ACC112 (cell line): ENCODE measurements at regions not wholly inside any gene's neighbourhood (a gene's known extent, or its start where the extent isn't known, plus 50 kb on each side); places are given as distances from the start of the nearest gene placed in this dataset.
A peak's percentile ranks its signal among the peaks of the same experiment; 100 is the strongest.

ENCODE experiments used
- H2AFZ ChIP-seq: fragments of 200-600 bp; sonication (generic); one replicate; pipeline ENCODE4 v1.6.0; 2017; ENCODE audit warnings: antibody characterized with exemption, low read length; ENCODE audit not compliant: unreplicated experiment
- H3K27ac ChIP-seq: fragments of 200-600 bp; sonication (generic); 2 replicates; pipeline ENCODE4 v1.5.1; 2014; ENCODE audit warnings: low read depth, mild to moderate bottlenecking, antibody characterized with exemption, low read length, moderate library complexity
- H3K27me3 ChIP-seq: fragments of 200-600 bp; sonication (generic); 2 replicates; pipeline ENCODE4 v1.6.1; 2014; ENCODE audit warnings: mild to moderate bottlenecking, antibody characterized with exemption, low read length, moderate library complexity, mixed read lengths; ENCODE audit not compliant: insufficient read depth
- H3K36me3 ChIP-seq: fragments of 200-600 bp; sonication (generic); 2 replicates; pipeline ENCODE4 v1.6.1; 2016; ENCODE audit warnings: mild to moderate bottlenecking, antibody characterized with exemption, low read length, moderate library complexity, mixed read lengths; ENCODE audit not compliant: insufficient read depth
- H3K4me1 ChIP-seq: fragments of 200-600 bp; sonication (generic); one replicate; pipeline ENCODE4 v1.6.1; 2016; ENCODE audit warnings: low read length, mixed read lengths; ENCODE audit not compliant: insufficient read depth, unreplicated experiment, control insufficient read depth
- H3K4me3 ChIP-seq: fragments of 200-600 bp; sonication (generic); 2 replicates; pipeline ENCODE4 v1.5.1; 2014; ENCODE audit warnings: mild to moderate bottlenecking, low read depth, low read length
- H3K79me2 ChIP-seq: fragments of 200-600 bp; sonication (generic); one replicate; pipeline ENCODE4 v1.6.0; 2016; ENCODE audit warnings: low read length; ENCODE audit not compliant: control insufficient read depth, unreplicated experiment, insufficient read depth

DNA sequence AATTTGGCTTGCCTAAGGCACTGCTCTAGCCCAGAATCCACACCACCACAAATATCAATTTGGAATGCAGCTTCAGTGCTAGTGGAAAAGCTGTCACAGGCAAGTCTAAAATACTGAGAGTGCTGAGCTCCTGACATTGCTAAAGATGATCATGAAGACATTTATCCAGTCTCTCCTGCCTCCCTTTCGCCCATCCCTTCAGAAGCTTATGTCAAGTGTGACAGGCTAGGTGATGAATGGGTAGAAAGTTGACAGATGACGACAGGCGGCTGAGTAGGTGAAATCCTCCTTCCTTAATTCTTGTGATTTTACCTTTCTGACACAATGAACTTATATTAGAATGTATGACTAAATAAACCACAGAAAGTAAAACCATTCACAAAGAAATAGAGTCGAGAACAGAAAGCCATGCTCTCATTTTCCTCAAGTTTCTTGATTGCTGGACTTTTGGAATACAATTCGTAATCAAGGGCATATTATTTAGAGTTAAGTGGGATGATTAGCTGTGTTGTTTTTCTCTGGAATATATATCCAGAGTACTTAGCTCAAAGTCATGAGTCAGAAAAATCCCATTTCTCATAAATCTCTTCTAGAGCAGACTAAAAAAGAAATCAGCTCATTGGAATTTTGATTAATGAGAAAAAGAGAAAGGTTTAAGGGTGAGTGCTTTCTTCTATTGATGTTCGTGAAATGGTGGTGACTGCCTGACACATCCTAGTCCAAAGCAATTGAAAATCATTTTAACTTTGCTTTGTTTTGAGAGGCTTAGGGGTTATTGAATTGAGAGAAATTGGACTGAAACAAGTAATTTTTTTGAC is 1228.2 kb upstream of the CITED2 start:
- peak overlapping the region; percentile 2 for H2AFZ ChIP-seq
- peaks cover 6% of the 10 kb centered on the region for H3K4me1 ChIP-seq
- no peaks in the 10 kb centered on the region for H3K36me3 ChIP-seq
- no peaks in the 10 kb centered on the region for H3K27me3 ChIP-seq
- H3K27ac ChIP-seq: no peak overlapping the region
- H3K4me3 ChIP-seq: no peak overlapping the region
- H3K79me2 ChIP-seq: no peaks in the 10 kb centered on the region

DNA sequence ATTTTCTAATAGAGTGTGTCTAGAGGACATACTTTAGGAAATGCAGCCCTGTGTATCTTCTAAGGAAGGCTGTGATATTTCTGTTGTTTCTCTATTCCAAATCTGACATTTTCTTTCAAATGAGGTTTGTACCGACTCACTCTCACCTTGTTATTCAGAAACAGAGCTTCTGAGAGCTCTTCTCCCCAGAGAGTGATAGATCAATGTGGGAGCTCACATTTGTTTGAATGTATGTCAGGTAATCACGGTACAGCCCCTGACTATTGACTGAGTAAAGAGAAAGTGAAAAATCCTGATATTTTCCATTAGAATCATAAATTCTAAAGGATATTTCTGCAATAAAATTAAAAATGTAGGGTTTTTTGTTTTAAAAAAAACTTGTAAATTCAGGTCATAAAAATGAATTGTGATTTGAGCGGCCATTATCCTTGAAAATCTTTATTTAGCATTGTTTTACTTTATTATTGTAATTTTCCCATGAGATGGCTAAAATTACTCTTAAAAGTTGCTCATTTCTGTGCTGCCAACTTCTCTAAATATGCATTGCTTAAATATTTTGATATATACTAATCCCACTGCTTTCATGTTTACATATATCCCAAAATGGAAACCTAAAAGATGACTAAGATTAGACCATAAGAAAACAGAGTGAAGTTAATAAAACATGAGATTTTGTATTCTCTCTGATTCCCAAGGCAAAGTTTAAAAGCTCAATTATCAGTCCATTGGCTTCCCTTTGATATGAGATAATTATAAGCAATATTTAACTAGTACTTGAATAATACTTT is 1226.8 kb upstream of the CITED2 start:
- no peaks in the 10 kb centered on the region for H3K27me3 ChIP-seq
- no peak overlapping the region for H3K4me3 ChIP-seq
- peaks cover 6% of the 10 kb centered on the region for H3K4me1 ChIP-seq
- no peaks in the 10 kb centered on the region for H3K36me3 ChIP-seq
- H3K27ac ChIP-seq: no peak overlapping the region
- H2AFZ ChIP-seq: no peak overlapping the region
- H3K79me2 ChIP-seq: no peaks in the 10 kb centered on the region

DNA sequence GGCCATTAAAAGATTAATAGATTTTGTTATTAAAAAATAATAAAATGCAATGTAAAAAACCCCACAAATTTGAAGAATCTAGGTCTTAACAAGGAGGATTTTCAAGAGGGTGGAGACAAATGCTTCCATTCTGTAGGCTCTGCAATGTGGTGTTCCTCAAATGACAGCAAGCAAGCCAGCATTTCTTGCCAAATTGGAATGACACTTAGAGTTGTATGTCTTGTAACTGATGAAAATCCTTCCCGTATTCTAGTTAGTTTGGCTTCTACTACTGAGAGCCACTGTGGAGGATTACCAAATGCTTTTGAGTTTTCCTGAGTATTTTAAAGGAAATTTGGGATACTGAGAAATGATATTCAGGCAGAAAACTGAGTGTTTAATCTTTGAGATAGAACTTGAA is 1225.5 kb upstream of the CITED2 start:
- Histone ChIP-seq H3K79me2 (no peaks in the 10 kb centered on the region), H3K27me3 (no peaks in the 10 kb centered on the region), H3K4me1 (peaks cover 6% of the 10 kb centered on the region), H2AFZ (no peak overlapping the region), H3K27ac (no peak overlapping the region), H3K4me3 (no peak overlapping the region), H3K36me3 (no peaks in the 10 kb centered on the region)

DNA sequence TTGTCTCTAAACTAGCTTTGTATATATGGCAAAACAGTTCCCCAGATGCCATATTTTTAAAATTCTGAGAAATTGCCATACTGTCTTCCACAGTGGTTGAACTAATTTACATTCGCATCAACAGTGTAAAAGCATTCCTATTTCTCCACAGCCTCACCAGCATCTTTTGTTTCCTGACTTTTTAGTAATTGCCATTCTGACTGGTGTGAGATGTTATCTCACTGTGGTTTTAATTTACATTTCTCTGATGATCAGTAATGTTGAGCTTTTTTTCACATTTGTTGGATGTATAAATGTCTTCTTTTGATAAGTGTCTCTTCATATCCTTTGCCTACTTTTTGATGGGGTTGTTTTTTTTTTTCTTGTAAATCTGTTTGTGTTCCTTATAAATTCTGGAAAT is 1222.7 kb upstream of the CITED2 start:
- H2AFZ ChIP-seq: no peak overlapping the region
- no peak overlapping the region for H3K27ac ChIP-seq
- no peaks in the 10 kb centered on the region for H3K36me3 ChIP-seq
- no peaks in the 10 kb centered on the region for H3K27me3 ChIP-seq
- H3K79me2 ChIP-seq: no peaks in the 10 kb centered on the region
- H3K4me3 ChIP-seq: no peak overlapping the region
- peaks cover 6% of the 10 kb centered on the region for H3K4me1 ChIP-seq

DNA sequence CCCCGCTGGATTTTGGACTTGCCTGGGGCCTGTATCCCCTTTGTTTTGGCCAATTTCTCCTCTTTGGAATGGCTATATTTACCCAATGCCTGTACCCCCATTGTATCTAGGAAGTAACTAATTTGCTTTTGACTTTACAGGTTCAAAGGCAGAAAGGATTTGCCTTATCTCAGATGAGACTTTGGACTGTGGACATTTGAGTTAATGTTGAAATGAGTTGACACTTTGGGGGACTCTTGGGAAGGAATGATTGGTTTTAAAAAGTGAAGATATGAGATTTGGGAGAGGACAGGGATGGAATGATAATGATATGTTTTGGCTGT is 1220.3 kb upstream of the CITED2 start:
- Histone ChIP-seq H3K4me3 (no peak overlapping the region), H3K79me2 (no peaks in the 10 kb centered on the region), H3K4me1 (peaks cover 11% of the 10 kb centered on the region), H3K27ac (no peak overlapping the region), H3K27me3 (no peaks in the 10 kb centered on the region), H2AFZ (no peak overlapping the region), H3K36me3 (no peaks in the 10 kb centered on the region)

DNA sequence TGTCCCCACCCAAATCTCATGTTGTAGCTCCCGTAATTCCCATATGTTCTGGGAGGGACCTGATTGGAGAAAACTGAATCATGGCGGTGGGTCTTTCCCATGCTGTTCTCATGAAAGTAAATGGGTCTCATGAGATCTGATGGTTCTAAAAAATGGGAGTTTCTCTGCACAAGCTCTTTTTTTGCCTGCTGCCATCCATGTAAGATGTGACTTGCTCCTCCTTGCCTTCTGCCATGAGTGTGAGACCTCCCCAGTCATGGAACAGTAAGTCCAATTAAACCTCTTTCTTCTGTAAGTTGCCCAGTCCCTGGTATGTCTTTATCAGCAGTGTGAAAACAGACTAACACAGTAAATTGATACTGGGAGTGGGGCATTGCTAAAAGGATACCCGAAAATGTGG is 1218.4 kb upstream of the CITED2 start:
- Histone ChIP-seq H3K27ac (no peak overlapping the region), H3K79me2 (no peaks in the 10 kb centered on the region), H3K4me1 (peaks cover 11% of the 10 kb centered on the region), H3K27me3 (no peaks in the 10 kb centered on the region), H3K4me3 (no peak overlapping the region), H2AFZ (no peak overlapping the region), H3K36me3 (no peaks in the 10 kb centered on the region)

DNA sequence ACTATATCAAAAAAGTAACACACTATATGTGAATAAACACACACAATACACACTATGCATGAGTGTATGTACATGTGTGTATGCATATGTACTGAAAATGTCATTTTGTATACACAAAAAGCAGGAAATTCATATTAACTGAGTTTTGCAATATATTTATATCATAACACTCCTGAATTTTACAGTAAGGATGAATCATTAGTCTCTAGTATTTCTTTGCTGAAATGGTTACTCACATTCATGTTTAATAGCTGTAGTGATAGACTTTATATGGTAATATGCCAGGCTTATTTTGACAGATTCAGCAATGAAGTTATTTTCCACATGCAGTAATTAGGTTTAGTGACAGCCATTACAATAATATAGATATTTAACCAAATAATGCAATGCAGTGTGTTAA is 1216.2 kb upstream of the CITED2 start:
- Histone ChIP-seq H3K27me3 (no peaks in the 10 kb centered on the region), H3K27ac (no peak overlapping the region), H3K4me3 (no peak overlapping the region), H3K79me2 (no peaks in the 10 kb centered on the region), H3K4me1 (peaks cover 11% of the 10 kb centered on the region), H3K36me3 (no peaks in the 10 kb centered on the region), H2AFZ (peak overlapping the region; percentile 36)

DNA sequence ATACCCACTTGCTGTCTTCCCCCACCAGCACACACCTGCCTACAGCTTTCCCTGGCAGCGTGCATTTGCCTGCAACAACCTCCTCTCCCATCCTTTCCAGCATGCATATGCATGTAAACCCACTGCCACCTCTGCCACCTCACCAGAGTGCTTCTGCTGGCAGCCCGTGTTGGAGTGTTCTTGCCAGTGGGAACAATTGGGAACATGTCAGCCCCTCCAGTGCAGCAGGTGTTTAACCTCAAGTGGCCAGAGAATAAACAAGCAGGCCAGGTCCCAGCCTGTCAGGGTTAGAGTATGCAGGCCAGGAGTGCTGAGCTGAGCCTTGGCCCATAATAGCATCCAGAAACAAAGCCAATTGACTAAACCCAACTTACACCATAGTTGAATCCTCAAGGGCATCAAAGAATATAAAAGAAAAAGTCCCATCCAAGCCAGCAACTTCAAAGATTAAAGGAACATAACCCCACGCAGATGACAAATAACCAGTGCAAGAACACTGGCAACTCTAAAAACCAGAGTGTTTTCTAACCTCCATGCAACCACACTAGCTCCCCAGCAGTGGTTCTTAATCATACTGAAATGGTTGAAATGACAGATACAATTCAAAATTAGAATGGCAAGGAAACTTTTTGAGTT is 1212.1 kb upstream of the CITED2 start:
- Histone ChIP-seq H3K27ac (no peak overlapping the region), H2AFZ (no peak overlapping the region)

DNA sequence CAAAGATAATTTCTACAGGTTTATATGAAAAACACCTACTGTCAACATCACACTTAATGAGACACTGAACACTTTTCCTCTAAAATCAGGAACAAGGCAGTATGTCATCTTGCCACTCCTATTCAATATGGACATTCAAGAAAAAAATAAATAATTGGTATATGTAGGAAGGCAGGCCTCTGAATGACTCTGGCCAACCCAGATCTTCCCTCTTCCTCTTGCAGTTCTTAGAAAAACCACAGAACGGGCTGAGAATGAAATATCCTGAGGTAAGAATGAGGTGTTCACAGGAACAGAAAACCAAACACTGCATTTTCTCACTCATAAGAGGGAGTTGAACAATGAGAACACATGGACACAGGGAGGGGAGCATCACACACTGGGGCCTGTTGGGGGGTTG is 1207.2 kb upstream of the CITED2 start:
- Histone ChIP-seq H3K4me3 (no peak overlapping the region), H2AFZ (no peak overlapping the region), H3K79me2 (no peaks in the 10 kb centered on the region), H3K27ac (no peak overlapping the region), H3K27me3 (no peaks in the 10 kb centered on the region), H3K4me1 (no peaks in the 10 kb centered on the region), H3K36me3 (no peaks in the 10 kb centered on the region)

More for the DNA sequence above, 1212.1 kb upstream of the CITED2 start:
- no peaks in the 10 kb centered on the region for H3K79me2 ChIP-seq
- H3K4me3 ChIP-seq: no peak overlapping the region
- no peaks in the 10 kb centered on the region for H3K36me3 ChIP-seq
- peaks cover 11% of the 10 kb centered on the region for H3K4me1 ChIP-seq
- H3K27me3 ChIP-seq: no peaks in the 10 kb centered on the region

DNA sequence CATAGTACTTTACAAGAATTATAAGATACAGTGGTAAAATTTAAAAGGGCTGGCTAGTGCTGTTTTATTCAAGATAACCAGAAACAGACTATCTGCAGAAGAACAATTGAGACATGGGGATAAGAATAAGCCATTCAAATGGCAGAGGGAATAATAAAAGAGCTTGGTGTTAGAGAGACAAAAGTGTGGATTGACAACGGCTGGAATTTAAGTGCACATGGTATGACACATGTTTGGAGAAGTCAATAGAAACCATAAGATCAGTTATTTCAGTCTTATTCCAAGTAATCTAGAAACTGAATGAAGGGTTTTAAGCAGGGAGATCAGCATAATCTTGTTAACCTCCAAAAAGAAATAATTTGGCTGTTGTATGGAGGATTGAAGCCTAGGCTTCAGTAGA is 1205.5 kb upstream of the CITED2 start:
- Histone ChIP-seq H3K27ac (no peak overlapping the region), H3K27me3 (no peaks in the 10 kb centered on the region), H2AFZ (no peak overlapping the region)

More for the DNA sequence above, 1205.5 kb upstream of the CITED2 start:
- Histone ChIP-seq H3K4me1 (no peaks in the 10 kb centered on the region), H3K36me3 (no peaks in the 10 kb centered on the region), H3K4me3 (no peak overlapping the region), H3K79me2 (no peaks in the 10 kb centered on the region)
